ENCODE measurements at regions not wholly inside any gene's neighbourhood (a gene's known extent, or its start where the extent isn't known, plus 50 kb on each side); places are given as distances from the start of the nearest gene placed in this dataset.
"Not testable (repeated sequence)": the region's sequence is repeated elsewhere in the genome, so short reads cannot be mapped to it uniquely, and the experiment has no call there.

GRCh38 chr7:17559388-17559787, 260.9 kb downstream of the AHR start:
- DNase-seq = no peak

GRCh38 chr7:17560516-17560915, 262.1 kb downstream of the AHR start:
- no peak for DNase-seq

GRCh38 chr7:17560966-17561365, 262.5 kb downstream of the AHR start:
- no peak for DNase-seq

- no peak for DNase-seq
These were observed 266.3 kb downstream of the AHR start for GRCh38 chr7:17564678-17565212.

- no peak for DNase-seq
These were observed 281.7 kb downstream of the AHR start for GRCh38 chr7:17580141-17580540.

- no peak for DNase-seq
These were observed 282.4 kb downstream of the AHR start for GRCh38 chr7:17580856-17581255.

DNA sequence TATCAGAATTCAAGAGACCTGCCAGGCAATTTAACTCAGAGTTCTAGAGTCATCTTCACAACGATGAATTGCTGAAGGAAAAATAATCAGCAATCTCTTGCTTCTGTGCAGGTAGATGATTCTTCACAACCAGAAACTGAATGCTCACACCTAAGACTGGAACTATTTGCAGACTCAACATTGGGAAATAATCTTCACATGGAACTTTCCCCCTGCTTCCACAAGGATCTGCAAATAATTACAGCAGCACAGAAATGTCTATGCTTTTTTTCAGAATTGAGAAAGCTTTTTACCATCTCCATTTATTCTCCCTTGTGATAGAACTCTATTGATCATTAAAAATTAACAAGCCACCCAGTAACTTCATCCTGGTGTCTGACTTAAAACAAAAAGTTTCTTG, 282.8 kb downstream of the AHR start:
- DNase-seq = no peak

DNA sequence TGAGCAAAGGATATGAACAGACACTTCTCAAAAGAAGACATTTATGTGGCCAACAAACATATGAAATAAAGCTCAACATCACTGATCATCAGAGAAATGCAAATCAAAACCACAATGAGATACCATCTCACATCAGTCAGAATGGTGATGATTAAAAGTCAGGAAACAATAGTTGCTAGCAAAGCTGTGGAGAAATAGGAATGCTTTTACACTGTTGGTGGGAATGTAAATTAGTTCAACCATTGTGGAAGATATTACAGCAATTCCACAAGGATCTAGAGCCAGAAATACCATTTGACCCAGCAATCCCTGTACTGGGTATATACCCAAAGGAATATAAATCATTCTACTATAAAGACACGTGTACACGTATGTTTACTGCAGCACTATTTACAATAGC, 284.2 kb downstream of the AHR start:
- not testable (repeated sequence) for DNase-seq

DNA sequence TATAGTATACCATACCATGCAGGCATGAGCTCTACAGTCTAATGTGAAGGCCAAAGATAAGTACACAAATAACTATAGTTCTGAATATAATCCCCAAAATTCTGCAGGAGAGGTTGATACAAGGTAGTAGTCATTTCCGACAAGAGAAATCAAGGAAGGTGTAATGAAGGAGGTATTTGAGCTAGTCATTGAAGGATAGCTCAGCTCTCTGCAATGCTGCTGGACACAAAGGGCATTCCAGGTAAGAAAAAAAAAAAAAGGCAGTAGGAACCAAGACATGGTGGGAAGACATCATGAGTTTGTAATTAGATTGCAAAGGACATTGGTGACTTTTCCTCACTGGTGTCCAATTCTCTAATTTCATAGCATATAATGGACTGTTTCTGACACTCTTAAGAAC, 285.3 kb downstream of the AHR start:
- DNase-seq = no peak

DNA sequence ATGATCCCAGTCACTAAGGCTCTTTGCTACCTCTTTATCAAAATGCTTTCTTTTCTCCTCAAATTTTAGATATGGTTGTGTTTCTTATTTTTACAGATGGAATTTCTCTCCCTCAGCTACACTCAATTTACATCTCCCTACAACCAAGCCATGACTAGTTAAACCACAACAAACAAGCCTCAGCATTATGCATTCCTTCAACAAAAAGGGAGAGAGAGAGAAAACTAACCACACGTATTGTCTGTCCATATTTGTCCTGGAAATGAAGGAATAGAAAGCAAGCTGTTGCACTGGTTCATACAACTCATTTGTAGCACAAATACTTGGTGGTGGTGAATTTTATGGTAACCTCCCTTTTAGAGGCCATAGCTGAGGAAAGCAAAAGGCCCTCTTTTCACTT, 286.4 kb downstream of the AHR start:
- DNase-seq = no peak

- DNase-seq = no peak
These were observed 288.3 kb downstream of the AHR start for GRCh38 chr7:17586711-17587110.

GRCh38 chr7:17588730-17589129, 290.3 kb downstream of the AHR start:
- DNase-seq = no peak

GRCh38 chr7:17589671-17590070, 291.2 kb downstream of the AHR start:
- no peak for DNase-seq

- no peak for DNase-seq
These were observed 291.8 kb downstream of the AHR start for GRCh38 chr7:17590221-17590620.

DNA sequence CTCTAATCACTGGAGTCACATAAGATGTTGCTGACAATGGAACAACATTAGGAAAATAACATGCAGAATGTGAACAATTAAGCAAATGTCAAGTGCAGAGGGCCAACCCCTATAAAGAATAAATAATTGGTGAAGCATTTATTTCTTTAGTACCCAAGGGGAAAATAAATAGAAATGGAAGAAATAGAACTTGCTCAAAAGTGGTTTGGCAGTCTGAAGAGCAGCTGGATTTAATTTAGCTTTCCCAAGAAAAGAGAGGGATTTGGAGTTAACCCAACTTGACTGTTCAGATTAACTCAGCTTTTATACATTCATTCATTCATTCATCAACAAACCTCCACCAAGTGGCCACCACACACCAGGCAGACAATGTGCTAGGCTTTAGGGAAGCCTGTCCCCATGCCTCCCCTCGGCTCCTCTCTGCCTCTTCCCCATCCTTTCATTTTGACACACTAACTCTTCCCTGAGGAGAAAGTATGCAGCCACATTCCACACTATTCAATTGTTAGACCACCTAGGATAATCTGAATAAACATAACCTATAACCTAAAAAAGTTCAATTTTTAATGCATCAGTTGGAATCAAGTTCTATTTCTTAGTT, 295.5 kb downstream of the AHR start:
- no peak for DNase-seq

DNA sequence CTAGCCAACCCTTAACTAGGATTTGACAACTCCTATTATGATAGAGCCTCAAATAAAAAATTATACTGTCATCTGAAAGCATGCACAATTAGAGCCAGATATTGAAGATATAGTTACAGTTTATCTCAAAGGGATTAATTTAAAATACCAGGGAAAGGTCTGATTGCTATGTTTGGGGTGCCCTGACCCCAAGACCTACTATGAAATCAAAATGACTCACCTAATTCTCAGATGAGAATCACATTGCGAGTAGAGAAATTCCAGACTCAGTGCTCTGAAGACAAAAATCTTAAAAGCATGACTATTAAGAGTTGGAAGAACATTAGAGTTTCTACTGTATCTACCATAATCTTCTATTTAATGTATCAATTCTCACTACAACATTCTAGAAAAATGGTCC, 297.1 kb downstream of the AHR start:
- DNase-seq = no peak

GRCh38 chr7:17598305-17598704, 299.9 kb downstream of the AHR start:
- DNase-seq = no peak

- peak; percentile 90 for DNase-seq
These were observed 300.4 kb downstream of the AHR start for GRCh38 chr7:17598846-17599245.

DNA sequence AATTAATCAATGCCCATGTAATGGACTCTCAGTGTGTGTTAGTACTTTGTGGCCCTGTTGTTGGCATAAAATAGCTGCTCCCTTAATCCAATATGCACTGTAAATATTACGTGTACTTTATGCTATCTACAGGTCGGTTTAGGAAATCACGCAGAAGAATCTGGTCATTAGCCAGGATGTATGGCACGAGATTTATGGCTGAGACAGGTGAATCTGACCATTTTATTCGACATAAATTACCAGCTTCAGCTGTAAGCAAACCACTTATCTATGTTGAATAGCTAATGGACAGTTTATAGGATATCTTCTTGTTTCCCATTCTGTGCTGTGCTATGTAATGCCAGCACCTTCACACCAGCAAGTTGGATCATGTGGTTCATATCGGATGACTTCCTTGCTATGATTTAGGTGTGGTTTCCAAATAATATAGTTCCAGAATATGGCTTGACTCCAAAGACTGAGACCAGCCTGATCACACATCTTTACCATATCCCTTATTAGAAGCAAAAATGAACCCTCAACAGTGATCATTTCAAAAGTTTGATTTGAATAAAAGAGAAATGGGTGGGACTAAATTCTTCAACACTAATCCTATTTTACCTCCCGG, 301.4 kb downstream of the AHR start:
- peak; percentile 87 for DNase-seq

DNA sequence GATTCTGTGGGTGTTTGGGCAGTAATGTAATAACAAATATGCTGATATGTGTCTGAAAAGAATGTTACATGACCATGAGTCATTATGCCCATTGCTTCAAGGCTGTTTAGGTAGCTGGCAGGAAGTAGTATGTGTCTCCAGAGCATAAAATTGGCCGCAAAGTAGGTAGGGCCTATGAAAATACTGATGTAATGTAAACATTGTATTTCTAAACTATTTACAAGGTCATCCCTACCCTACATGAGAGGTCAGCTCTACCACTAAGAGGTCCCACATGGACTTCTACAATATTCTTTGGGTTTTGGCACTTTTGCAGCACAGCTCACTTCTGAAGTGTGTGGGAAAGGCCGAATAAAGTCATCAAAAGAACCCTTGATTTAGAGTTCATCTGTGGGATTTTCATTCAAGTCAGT, 301.9 kb downstream of the AHR start:
- DNase-seq = no peak

DNA sequence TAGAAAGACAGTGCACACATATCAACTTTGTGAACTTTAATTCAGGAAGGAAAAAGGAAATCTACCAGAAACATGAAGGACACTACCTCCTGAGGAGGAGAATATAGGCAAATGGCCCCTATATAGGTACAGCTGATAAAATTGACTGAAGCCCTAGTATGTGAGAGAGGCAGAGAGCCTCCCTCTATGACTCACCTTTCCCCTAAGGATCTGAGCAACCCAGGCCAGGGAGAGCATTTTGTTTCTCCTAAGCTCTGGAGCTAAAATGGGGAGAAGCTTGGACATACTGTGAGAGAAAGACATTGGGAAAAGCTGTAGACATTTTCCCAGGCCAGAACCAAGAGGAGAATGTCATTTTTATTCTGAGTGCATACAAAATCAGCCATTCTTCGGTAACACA, 303.5 kb downstream of the AHR start:
- no peak for DNase-seq

- DNase-seq = no peak
These were observed 309.8 kb downstream of the AHR start for GRCh38 chr7:17608114-17608833.

GRCh38 chr7:17611611-17612010, 313.2 kb downstream of the AHR start:
- DNase-seq = no peak

DNA sequence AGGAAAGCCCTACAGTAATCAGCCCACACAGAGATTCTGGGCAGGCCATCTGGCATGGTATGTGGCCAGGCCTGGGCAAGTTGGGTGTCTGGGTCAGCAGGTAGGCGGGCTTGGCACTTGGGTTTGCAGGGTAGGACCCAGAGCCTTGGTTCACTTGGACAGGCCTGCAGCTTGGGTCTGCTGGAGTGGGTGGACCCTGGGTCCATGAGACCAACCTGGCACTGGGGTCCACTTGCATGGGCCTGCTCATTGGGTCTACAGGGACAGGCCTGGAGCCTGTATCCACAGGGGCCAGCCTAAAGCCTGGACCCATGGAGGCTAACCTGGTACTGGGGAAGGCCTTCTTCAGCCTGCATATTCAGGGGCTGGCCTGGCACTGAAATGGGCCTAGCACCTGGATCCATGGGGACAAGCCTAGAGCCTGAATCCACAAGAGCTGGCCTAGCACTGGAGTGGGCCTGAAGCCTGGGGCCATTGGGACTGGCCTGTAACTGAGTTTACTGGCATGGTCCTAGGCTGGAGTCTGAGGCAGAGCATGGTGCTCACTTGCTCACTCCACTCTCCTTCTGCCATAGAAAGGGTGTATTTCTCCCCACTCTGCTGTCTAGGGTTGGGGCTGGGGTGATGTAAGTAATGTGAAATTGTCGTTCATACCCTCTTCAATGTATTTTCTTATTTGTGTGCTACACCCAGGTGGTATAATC, 315.0 kb downstream of the AHR start:
- DNase-seq = no peak
